LoVo (cell line): ENCODE measurements at regions not wholly inside any gene's neighbourhood (a gene's known extent, or its start where the extent isn't known, plus 50 kb on each side); places are given as distances from the start of the nearest gene placed in this dataset.

Experiments
- DNase-seq: peaks from one replicate; pipeline ENCODE4 v3.0.0-alpha.2; 2016; ENCODE audit warnings: low spot score

DNA sequence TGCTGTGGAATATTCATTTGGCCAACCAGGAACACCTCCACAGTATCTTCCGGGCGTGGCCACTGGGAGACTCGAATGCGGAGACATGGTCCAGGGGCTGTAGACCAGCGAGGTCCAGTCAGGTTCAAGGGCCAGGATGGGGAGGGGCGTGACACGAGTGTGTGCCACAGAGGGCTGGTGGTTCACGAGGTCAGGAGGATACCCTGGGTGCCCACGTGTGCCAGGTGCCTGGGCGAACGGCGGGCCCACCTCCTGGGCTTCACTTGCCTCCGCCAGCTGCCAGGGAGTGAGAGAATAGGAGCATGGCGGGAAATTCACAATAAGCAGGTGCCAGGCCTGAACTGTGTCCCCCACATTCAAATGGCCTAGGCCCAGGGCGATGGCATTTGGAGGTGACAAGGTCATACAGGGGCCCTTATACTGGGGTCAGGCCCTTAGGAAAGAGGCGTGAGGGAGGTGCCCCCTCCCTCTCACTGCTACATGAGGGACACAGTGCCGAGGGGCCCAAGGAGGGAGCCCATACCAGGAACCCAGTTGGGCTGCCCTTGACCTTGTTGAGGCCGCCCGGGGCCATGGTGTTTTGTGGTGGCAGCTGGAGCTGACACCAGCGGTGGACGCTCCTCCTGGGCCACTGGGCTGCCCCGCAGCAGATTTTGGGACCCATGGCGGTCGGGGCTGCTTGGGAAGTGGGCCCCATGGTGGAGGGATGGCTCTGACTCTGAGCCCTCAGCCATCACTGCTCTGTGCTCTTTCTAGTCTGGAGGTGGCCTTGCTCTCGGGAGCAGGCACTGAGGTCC lies 1268.9 kb downstream of the BRD1 start:
- no peak for DNase-seq

DNA sequence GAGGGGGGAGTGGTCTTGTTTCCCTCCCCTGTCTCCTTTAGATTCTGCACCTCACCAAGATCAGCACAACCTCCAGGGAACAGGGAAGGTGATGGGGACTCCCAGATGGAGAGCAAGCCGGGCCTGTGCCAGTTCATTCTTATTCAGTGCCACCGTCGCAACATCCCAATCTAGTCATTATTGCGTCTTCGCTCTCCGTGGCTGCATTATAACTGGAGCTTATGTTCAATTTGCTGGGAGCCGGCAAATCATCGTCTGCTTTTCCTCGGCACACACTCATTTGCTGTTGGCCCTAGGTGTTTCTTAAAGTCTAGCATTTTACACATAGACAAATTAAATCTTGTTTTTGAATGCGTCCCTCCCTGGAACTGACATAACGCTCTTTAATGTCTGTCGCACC lies 1269.7 kb downstream of the BRD1 start:
- DNase-seq, result no peak

DNA sequence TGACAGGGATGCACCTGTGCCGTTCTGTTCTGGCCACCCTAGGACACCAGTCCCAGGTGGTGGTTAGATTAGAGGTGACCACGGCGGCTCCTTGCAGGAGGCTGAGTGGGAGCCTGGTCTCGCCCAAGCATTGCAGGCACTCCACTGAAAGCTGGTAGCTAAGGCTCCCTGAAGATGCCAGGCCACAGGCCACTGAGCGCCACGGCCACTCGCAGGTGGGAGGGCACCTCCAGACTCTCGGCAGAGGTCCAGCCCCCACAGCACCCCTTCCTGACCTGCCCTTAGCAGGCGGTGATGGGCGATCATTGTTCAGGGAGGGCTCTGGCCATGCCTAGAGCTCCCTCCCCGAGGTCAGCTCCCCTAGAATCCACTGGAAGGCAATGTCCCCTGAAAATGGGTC lies 1270.2 kb downstream of the BRD1 start:
- DNase-seq, result no peak

DNA sequence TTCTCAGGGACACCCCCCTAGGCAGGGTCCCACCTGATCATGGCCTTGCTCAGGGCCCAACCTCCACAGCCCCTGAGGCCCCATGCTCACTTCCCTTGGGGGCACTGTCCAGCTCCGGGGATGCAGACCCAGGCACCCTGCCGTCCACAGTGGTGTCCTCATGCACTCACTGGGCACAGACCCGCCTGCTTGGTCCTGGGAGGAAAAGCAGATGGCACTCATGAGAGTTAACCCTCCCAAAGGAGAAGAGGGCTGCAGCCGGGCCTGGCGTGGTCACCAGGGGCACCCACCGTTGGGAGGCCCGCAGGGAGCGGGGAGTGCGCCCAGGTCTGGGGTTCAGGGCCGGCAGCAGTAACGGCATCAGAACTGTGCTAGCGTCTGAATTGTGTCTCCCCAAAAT lies 1270.9 kb downstream of the BRD1 start:
- no peak for DNase-seq

DNA sequence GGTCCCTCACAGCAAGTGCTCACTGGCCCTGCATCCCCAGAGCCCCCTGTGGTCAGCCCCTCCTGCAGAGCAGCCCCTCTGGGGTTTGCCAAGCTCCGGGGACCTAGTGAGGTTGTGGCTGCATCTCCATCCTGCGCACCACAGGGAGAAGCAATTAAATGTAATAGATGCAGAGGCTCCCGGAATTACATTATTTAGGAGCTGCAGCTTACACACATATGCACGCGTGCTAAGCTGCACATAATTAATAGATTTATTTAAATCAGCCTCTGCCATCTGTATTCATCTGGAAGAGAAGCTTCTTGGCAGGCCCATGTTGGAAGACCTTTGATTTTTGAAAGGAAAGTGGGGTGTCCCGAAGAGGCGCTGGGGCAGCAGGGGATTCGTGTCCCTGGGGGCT lies 1271.5 kb downstream of the BRD1 start:
- no peak for DNase-seq

DNA sequence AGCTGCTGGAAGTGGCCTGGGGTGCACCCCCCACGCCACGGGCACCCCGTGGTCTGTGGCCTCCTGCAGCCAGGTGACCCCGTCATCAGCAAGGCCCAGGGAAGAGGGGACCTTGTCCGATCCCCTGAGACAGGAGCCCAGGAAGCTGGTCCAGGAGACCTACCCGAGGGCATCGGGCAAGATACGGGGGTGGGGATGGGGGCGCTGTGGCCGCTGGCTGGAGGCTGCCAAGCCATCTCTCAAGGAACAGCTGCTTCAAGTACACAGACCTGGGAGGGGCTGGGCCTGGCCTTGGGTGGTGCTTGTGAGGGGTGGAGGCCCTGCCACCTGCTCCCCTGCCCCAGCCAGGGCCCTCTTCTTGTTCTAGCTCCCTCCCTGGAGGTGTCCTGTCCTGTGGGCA lies 1272.1 kb downstream of the BRD1 start:
- no peak for DNase-seq

DNA sequence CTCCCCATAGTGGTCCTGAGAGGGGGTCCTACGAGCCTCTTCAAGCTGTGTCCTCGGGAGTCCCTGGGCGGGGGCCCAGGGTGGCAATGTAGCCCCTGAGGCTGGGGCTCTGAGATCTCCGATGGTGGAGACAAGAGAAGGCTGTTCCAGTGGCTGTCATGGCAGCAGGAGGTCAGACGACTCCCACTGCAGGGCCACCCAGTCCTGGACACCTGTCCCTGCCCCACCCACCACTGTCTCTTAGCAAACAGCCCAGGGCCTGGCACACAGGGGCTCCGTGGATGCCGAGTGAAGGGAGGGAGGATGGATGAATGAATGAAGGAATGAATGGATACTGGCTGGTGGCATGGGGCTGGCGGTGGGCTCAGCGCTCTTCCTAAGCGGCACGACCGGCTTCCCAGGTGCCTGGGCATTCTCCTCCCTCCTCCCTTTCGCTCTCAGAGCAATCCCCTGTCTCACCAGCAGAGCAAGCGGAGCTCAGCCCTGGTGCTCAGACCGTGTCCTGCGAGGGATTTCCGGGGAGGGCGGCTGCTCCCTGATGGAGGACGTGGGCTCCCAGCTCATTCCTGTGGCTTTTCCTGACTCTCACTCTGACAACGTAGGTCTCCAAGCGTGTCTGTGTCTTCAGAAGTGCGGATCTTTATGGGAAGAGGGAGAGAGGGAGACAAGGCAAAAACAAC lies 1272.6 kb downstream of the BRD1 start:
- DNase-seq, result no peak

DNA sequence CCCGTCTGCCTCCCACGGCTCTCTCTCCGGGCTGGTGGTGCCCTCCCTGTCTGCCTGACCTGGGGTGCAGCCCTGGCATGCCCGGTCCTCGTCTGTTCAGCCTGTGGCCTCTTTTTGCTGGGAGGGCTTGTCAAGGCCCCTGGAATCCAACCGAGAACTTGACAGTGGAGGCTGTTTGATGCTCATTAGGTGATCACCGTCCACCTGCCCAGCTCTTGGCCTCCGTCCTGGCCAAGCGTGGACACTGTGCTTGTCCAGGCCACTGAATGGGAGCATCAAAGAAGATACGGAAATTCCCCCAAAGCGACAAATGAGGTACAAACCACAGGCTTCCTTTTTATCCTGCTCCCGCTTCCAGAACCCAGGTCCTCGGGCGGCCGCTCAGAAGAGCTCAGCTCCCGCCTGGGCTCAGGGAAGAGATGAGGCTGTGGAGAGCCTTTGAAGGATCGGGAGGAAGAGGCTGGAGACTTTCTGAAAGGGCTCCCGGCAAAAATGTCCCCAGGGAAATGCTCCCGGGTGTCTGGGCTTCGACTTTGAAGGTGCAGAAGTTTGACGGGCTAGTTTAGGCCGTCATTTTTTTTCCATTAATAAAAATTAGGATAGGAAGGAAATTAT lies 1273.9 kb downstream of the BRD1 start:
- DNase-seq, result no peak

DNA sequence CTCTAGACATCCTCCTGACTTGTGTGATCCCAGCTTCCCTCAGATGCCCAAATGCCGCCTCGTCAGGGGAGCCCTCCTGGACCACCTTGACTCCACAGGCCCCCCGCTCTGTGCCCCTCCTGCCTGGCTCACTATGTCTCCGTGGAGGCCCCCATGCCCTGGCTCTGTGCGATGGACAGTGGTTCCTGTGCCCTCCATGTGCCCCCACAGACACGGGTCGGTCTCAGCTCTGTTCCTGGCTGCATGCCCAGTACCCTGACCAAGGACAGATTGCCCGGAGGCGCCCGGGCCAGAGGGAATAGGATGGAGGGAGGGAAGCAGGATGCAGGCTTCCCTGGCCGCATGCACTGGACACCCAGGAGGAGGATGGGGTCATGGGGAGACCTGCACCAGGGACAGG lies 1274.6 kb downstream of the BRD1 start:
- no peak for DNase-seq

DNA sequence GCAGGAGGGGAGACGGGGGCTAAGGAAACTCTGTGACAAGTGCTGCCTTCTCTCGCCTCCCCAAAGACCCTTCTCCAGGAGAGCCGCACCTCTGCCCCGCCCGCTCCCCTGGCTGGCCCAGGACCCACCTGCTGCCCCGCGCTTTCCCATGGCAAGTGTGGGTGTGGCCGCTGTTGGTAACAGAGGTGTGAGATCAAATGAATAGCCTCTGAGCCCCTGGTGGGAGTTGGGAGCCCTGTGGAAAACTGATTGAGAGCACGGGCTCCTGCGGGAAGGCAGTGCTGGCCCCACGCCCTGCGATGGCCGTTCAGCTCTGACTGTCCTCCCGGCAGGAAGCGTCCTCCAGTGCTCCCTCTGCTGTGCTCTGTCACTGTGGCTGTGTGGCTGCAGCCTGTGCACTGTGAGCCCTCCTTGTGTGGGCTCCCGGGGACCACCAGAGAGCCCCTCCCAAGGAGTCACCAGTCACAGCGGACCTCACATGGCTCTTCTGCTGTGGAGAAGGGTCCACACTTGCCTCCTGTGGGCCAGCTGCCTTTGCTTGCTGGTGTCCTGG lies 1275.9 kb downstream of the BRD1 start:
- DNase-seq, result no peak

DNA sequence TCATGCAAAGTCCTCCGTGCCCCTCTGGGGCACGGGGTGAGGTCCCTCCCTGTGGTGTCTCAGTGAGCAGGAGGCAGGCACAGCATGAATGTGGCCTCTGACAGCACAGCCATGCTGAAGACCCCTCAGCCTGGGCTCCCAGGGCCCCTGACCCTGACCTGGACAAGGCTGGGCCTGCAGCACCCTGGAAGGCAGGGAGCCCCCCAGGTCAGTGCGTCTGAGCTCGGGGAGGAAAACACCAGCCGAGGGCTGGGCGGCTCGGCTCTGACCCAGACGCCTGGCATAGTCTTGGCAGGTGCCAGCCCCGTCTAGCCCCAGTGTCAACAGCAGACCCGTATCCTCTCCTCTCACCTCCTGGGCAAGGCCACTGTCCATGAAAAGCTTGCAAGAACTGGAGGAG lies 1276.6 kb downstream of the BRD1 start:
- no peak for DNase-seq

DNA sequence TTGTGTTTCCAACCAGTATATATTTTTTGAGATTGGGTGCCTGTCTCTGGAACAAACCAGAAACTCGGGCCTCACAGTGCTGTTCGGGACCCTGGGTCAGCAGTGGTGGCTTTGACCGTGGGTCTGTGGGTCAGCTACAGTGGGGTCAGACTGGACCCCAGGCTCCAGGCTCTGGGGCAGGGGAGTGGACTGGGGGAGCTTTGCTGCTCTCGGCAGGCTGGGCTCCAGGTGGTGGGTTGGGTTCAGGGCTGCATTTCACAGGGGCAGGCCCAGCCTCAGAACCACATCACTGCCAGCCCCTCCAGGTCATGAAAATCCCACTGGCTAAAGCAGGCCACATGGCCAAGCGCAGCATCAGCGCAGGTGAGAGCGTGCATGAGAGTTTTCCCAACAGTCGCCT lies 1279.3 kb downstream of the BRD1 start:
- no peak for DNase-seq

DNA sequence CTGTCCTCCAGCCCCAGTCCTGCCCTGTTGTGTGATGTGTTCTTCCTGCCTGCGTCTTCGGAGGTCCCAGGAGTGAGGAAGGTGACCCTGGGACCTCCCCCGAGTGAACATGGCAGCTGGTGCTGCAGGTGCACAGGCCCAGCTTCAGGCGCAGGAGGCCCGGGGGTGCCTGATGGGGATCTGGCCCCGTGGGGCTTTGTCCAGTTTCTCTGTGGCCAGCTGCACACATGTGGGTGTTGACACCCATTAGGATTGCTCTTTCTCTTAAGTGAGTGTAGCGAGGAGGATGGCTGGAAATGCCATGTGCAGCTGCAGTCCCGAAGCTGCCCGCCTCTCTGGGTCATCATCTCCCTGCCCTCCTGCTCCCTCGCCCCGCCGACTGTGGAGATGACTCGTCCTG lies 1279.7 kb downstream of the BRD1 start:
- DNase-seq, result no peak

DNA sequence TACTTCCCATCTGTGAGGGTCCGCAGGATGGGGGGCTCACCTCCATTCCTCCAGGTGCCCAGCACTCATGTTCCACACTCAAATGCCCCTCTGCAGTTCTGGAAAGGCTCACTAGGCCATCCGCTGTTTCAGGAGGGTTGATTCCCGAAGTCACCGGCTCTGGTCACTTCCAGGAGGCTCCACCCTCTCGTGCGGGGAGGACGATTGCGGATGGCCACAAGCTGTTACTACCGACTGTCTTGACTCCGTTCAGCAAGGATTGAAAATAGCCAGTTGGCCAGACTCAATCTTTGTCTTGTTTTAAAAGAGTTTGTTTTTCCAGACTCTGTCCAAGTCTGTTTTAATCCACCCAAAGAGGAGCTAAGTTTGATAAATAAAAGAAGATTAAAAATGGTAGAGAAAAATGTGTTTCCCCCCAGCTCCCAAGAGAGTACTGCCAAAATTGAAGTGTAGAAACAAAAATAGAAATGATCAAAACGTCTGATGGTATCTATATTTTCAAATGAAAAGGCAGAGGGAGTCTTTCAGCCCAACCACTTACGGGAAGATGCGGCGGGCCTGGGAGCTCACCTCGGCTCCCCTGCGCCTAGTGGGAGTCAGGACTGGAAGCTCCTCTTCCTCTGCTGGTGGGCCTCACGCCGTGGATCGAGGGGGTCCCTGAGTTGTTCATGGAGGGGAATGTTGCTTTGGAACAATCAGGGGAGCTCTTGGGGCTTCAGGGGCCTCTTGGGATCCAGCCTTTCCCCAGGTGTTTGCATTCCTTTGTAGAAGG lies 1280.8 kb downstream of the BRD1 start:
- no peak for DNase-seq

DNA sequence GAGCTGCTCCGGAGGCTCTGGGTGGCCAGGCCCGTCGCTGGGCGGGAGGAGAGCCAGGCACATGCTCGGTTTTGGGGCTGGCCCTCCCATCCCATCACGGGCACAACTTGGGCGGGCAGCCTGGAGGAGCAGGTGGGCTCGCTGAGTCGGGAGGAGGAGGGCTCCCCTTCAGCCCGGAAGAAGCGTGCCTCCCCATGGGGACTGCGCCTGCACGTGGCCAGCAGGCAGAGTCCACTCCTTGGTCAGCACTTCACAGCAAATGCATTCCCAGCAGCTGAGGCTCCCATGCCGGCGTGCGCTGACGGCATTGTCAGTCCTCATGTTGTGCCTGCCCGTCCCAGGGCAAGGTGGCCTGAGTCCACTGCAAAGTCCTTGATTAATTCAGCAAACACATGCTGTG lies 1281.7 kb downstream of the BRD1 start:
- no peak for DNase-seq

DNA sequence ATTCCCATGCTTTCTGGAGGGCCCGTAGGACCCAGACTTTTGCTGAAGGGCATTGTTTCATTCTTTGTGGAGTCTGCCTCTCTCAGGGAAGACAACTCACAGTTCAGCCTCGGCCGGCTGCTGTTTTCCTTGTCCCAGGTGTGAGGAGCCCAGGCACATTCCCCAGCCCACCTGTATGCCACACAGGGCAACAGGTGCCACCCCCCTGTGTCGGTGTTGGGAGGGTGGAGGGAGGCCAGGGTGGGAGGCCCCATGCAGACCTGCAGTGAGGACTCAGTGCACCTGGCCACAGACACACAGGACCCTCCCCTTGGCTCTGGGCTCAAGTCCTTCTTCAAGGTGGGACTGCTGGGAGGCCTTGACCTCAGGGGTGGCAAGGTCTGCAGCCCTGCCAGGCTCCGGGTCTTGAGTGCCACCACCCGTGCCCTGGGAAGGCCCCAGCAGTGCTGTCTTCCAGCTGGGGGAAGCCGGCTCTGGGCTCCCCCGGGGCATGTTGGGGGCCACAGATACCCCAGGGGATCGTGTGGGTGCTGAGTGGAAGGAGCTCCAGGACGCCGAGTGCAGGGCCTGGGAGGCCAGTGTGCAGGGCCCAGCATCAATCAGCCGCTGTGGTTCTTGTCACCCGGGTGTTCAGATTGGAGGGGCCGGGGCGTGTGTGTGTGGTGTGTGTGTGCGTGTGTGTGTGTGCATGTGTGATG lies 1286.1 kb downstream of the BRD1 start:
- DNase-seq, result no peak

DNA sequence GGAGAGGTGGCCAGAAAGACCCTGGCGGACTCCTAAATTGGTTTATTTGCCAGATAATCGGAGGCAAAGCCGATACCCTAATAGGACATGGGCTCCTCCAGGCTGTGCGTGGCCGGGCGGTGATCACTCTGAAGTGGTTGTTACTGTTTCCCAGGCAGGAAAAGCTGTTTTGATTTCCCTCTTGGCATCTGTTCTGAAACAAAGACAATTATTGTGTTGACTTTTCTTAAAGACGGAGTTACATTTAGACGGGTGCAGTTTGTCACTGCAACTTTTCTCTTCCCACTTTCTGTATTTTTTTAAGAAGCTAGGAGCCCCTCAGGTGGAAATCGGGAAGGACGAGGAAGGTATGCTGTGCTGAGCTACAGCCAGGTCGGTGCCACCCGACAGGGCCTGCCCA lies 1288.4 kb downstream of the BRD1 start:
- DNase-seq, result no peak

DNA sequence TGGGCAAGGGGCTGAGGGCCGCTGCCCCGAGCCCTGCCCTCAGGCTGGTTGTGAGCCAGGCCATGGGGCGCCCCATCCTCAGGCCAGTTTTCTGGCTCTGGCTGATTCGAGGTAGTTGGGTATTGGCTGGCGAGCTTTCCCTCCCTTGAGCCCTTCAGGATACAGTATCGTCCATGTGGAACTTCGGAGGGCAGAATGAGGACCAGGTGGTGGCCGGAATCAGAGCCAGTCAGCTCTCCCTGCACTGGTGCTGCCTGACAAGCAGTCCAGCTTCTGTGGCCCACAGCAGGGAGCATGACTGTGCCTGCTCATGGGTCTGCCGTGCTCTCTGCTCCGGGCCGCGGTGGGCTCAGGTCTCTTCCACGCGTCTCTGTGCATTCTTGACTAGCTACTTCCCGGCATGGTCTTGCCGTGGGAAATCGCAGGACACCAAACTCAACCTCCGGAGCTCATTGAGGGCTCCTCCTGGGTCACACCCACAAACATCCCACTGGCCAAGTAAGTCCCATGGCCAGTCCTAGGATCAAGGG lies 1289.3 kb downstream of the BRD1 start:
- DNase-seq, result no peak

DNA sequence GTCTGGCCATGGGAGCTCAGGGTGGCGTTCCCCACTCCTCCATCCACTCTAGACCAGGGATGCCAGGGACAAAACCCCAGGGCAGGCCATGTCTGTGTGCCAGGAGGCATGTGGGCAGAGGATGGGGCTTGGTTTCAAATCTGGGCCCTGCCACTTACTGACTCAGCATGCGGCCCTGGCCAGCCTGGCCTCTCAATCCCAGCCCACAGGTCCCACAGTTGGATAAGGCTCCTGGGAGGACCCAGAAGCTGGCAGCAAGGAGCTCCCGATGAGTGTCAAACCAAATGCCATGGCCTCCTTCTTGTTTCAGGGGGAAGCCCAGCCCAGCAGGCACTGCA lies 1290.4 kb downstream of the BRD1 start:
- no peak for DNase-seq

DNA sequence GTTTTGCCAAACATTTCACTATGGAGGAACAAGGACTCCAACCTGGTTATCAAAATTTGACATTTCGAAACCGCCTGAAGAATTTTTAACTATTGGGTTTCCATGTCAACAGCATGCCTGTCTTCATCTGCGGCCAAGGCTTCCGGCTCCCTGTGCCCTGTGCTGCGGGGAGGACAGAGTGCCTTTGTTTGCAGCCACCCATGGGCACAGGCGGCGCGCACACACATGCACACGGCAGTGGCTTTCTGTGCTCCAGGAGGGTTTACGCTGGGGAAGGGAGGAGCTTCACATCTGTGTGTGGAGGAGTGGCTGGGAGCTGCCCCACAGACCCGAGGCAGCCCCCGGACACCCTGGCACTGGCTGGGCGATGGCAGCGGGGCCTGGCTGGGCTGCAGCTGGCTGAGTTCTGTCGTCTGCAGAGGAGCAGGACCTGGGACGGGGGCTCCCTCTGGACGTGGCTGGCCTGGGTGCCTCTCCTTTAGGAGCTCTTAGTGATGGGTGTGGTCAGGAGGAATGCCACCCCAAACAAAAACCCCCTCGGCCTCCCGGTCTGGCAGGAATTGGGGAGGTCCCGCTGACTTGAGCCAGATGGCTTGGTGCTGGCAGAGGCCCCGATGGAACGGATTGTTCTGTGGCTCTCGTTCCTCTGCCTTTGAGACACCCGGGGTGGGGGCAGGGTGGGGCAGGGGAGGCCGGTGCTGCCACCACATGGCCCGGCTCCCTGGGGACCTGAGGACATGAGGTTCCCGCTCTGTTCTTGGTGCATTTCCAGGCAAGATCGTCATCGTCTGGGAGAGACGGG lies 1290.9 kb downstream of the BRD1 start:
- DNase-seq, result no peak
